ENCODE measurements at regions not wholly inside any gene's neighbourhood (a gene's known extent, or its start where the extent isn't known, plus 50 kb on each side); places are given as distances from the start of the nearest gene placed in this dataset.

DNA sequence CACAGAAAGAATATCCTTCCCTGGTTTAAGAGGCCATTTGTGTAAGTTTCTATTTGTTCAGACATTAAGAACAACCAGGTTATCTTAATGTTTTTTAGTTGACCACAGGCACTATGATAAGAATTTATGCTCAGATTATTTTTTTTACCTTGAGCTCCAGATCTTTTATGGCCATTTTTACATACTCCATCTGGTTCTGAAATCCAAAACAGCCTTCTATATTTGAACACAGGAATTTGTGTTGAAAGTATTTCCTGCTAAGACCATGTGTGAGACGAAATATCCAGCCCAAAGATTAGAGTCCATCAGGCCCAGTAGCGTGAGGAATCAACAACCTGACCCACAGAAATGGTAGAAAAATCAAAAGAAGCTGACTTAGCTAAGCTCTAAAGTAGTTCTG, 569.9 kb upstream of the FAT3 start:
- no peak overlapping the region for H3K4me3 ChIP-seq (replicated peaks; ENCODE audit: insufficient read depth, low read length)
- no peak overlapping the region for H3K27ac ChIP-seq (replicated peaks)
- no peak for DNase-seq (ENCODE audit: low read depth in 1 of 2, low spot score in 1 of 2)
- no peaks in the 10 kb centered on the region for H3K27me3 ChIP-seq (ENCODE audit: insufficient read depth, poor library complexity, severe bottlenecking)
- TF ChIP-seq REST (IDR thresholded peaks at IDR 0.05; ENCODE audit: insufficient replicate concordance, low read depth), result no peak
- TF ChIP-seq CTCF (IDR thresholded peaks at IDR 0.05; ENCODE audit: insufficient read depth, low read length), result no peak
- TF ChIP-seq POLR2AphosphoS5 (IDR thresholded peaks at IDR 0.05; ENCODE audit: low read depth), result no peak
- TF ChIP-seq GABPA (IDR thresholded peaks at IDR 0.05; ENCODE audit: low read depth), result no peak
- TF ChIP-seq SPI1 (IDR thresholded peaks at IDR 0.05; ENCODE audit: borderline replicate concordance, low read depth), result no peak

DNA sequence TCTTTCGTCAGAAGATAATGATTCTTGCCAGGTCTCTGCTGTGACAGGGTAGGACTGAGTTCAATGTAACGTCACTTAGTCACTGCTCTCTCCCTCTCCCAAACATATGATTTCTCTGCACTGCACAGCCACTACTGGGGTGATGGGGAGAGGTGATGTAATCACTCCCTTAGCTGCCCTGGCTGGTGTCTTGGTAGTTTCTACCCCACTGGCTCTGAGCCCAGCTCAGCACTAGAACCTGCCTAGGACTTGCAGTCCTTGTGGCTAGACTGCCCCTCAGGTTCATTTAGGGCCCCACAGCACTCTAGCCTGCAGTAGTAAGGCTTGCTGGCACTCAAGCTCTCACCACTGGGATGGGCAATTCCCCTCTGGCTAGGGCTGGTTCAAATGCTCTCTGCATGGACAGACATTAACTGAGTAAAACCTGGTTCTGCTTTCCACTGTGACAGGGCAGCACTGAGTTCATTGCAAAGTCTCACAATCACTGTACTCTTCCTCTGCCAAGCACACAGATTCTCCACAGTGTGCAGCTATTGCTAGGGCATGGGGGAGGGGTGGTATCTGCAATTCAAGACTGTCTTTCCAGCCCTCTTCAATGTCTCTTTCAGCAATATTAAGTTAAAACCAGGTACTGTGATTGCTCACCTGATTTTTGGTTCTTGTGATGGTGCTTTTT, 571.4 kb upstream of the FAT3 start:
- H3K27ac ChIP-seq (replicated peaks), result no peak overlapping the region
- DNase-seq (ENCODE audit: low read depth in 1 of 2, low spot score in 1 of 2), result no peak
- no peak overlapping the region for H3K4me3 ChIP-seq (replicated peaks; ENCODE audit: insufficient read depth, low read length)
- H3K27me3 ChIP-seq (ENCODE audit: insufficient read depth, poor library complexity, severe bottlenecking), result no peaks in the 10 kb centered on the region
- no peak for TF ChIP-seq REST (IDR thresholded peaks at IDR 0.05; ENCODE audit: insufficient replicate concordance, low read depth)

DNA sequence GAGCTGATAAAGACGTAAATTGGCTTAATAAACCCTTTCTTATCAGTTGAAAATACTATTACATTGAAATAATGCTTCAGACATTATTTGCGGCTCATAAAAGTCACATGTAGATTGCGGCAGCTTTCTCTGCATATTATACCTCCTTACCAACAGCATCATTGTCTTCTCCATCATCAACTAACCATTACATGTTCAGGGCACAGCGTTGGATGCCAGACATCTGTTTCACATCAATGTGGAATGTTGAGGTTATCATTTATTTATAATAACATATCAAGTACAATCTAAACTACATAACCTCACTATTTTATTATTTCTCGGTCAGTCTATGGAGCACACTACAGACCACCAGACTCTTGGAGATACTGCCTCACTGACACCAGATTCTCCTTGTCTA, 573.8 kb upstream of the FAT3 start:
- no peak for DNase-seq (ENCODE audit: low read depth in 1 of 2, low spot score in 1 of 2)
- H3K27ac ChIP-seq (replicated peaks), result no peak overlapping the region
- TF ChIP-seq REST (IDR thresholded peaks at IDR 0.05; ENCODE audit: insufficient replicate concordance, low read depth) (no peak), POLR2AphosphoS5 (IDR thresholded peaks at IDR 0.05; ENCODE audit: low read depth) (no peak), SPI1 (IDR thresholded peaks at IDR 0.05; ENCODE audit: borderline replicate concordance, low read depth) (no peak), GABPA (IDR thresholded peaks at IDR 0.05; ENCODE audit: low read depth) (no peak), CTCF (IDR thresholded peaks at IDR 0.05; ENCODE audit: insufficient read depth, low read length) (no peak)
- H3K27me3 ChIP-seq (ENCODE audit: insufficient read depth, poor library complexity, severe bottlenecking), result no peaks in the 10 kb centered on the region
- no peak overlapping the region for H3K4me3 ChIP-seq (replicated peaks; ENCODE audit: insufficient read depth, low read length)
